GM21576 (cell line): ENCODE measurements at regions not wholly inside any gene's neighbourhood (a gene's known extent, or its start where the extent isn't known, plus 50 kb on each side); places are given as distances from the start of the nearest gene placed in this dataset.

Experiments
- ATAC-seq: cut with Tn5 transposase; IDR thresholded peaks from one replicate; pipeline ENCODE4 v1.9.1; 2021; ENCODE audit warnings: mild to moderate bottlenecking, moderate library complexity; ENCODE audit not compliant: unreplicated experiment

- ATAC-seq = no peak
Measured at GRCh38 chr7:96638669-96639068, 71.0 kb downstream of the SEM1 start.

GRCh38 chr7:96637522-96637921 is 72.1 kb downstream of the SEM1 start:
- ATAC-seq = no peak

GRCh38 chr7:96636979-96637378 is 72.7 kb downstream of the SEM1 start:
- ATAC-seq = no peak

- ATAC-seq = no peak
Measured at GRCh38 chr7:96636342-96636860, 73.2 kb downstream of the SEM1 start.

- ATAC-seq = no peak
Measured at GRCh38 chr7:96629884-96630283, 79.8 kb downstream of the SEM1 start.

- ATAC-seq = no peak
Measured at GRCh38 chr7:96624954-96625353, 84.7 kb downstream of the SEM1 start.

- ATAC-seq = no peak
Measured at GRCh38 chr7:96621932-96622331, 87.7 kb downstream of the SEM1 start.

- peak; percentile 63 for ATAC-seq
Measured at GRCh38 chr7:96614154-96614867, 95.3 kb downstream of the SEM1 start.

GRCh38 chr7:96612034-96612433 is 97.6 kb downstream of the SEM1 start:
- no peak for ATAC-seq

- ATAC-seq = no peak
Measured at GRCh38 chr7:96605045-96605716, 104.5 kb downstream of the SEM1 start.

GRCh38 chr7:96599288-96599936 is 110.2 kb downstream of the SEM1 start:
- ATAC-seq = no peak

- no peak for ATAC-seq
Measured at GRCh38 chr7:96598421-96598820, 111.2 kb downstream of the SEM1 start.

- no peak for ATAC-seq
Measured at GRCh38 chr7:96596120-96596826, 113.4 kb downstream of the SEM1 start.

GRCh38 chr7:96591900-96592676 is 117.6 kb downstream of the SEM1 start:
- no peak for ATAC-seq

GRCh38 chr7:96591159-96591899 is 118.3 kb downstream of the SEM1 start:
- ATAC-seq = no peak

GRCh38 chr7:96589038-96589437 is 120.6 kb downstream of the SEM1 start:
- no peak for ATAC-seq

- ATAC-seq = no peak
Measured at GRCh38 chr7:96579119-96579518, 130.5 kb downstream of the SEM1 start.

- ATAC-seq = no peak
Measured at GRCh38 chr7:96578606-96579005, 131.0 kb downstream of the SEM1 start.

GRCh38 chr7:96563409-96563808 is 146.2 kb downstream of the SEM1 start:
- ATAC-seq = no peak

GRCh38 chr7:96562966-96563365 is 146.7 kb downstream of the SEM1 start:
- ATAC-seq = no peak
